LHCN-M2 (cell line): ENCODE measurements at regions not wholly inside any gene's neighbourhood (a gene's known extent, or its start where the extent isn't known, plus 50 kb on each side); places are given as distances from the start of the nearest gene placed in this dataset.
"Not testable (repeated sequence)": the region's sequence is repeated elsewhere in the genome, so short reads cannot be mapped to it uniquely, and the experiment has no call there.

Experiments
- DNase-seq: peaks from one replicate; pipeline ENCODE4 v3.0.0-alpha.2; 2012; ENCODE audit warnings: low read depth

DNA sequence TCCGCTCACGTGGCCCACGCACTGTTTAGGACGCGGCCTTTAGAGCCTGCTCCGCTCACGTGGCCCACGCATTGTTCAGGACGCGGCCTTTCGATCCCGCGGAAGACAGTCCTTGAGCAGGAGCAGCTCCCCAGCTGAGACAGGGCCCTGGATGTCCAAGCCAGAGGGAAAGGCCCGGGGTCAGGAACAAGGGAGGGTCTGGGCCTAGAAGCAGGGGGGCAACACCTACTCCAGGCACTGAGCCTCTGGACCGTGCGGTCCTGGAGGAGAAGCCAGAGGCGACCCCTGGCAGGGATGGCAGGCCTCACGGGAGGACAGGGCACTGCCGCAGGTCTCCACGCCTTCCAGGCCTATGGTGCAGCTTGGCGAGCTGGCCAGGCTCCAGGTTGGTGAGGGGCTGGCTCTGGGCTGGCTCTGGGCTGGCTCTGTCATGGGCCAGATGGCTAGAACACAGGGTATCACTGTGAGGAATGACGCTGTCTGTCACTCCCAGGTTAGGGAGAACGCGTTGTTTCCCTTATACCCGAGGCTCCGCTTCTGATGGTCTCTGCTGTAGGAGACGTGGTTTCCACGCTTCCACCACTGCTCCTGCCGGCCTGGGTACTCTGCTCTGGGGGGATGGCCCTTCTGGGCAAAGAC lies 341.7 kb downstream of the TMEM121 start:
- no peak for DNase-seq

DNA sequence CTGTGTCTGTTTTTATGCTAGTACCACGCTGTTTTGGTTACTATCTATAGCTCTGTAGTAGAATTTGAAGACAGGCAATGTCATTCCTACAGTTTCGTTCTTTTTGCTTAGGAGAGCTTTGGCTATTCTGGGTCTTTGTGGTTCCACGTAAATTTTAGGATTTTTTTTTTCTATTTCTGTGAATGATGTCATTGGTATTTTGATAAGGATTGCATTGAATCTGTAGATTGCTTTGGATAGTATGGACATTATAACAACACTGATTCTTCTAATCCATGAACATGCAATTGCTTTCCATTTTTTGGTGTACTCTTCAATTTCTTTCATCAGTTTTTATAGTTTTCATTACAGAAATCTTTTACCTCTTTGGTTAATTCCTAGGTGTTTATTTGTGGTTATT lies 345.2 kb downstream of the TMEM121 start:
- no peak for DNase-seq

DNA sequence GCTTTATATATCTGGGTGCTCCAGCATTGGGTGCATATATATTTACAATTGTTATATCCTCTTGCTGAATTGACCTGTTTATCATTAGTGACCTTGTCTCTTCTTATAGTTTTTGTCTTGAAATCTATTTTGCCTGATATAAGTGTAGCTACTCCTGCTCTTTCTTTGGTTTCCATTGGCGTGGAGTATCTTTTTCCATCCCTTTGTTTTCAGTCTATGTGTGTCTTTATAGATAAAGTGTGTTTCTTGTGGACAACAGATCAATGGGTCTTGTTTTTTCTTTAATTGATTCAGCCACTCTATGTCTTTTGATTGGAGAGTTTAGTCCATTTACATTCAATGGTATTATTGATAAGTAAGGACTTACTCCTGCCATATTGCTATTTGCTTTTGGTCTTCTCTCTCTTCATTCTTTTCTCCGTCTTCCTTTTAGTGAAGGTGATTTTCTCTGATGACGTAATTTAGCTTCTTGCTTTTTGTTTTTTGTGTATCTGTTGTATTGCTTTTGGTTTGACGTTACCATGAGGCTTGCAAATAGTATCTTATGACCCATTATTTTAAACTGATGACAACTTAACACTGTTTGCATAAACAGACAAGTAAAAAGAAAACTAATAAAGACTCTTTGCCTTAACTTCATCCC lies 347.6 kb downstream of the TMEM121 start:
- DNase-seq: no peak

DNA sequence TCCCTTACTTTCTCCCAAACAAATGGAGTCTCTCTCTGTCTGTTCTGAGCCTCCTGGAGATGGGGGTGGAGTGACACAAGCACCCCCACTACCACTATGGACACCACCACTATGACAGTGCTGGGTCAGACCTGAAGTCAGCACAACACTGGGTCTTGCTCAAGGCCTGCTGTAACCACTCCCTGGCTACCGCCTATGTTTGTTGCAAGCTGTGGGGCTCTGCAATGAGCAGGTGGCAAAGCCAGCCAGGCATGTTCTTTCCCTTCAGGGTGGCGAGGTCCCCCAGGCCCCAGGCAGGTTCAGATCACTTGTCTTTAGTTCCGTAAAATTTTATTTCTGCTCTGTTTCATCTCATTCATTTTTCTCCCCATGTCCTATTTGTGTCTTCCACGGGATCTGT lies 349.8 kb downstream of the TMEM121 start:
- DNase-seq: no peak

DNA sequence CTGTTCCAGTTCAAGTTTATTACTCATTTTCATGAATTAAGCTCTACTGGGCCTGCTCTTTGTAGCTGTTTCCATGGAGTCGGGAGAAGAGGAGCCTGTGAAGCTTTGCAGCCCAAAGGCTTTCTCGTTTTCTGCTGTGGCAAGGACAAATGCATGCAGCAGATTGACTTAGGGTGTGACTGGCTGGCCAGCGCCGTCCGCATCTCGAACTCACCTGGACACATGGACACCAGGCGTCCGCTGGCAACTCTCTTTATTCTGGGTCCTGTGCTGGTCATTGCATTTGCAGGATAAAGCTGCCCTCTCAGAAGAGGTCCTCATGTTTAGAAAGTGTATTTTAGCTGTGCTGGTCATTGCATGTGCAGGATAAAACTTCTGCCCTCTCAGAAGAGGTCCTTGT lies 350.4 kb downstream of the TMEM121 start:
- DNase-seq: no peak

DNA sequence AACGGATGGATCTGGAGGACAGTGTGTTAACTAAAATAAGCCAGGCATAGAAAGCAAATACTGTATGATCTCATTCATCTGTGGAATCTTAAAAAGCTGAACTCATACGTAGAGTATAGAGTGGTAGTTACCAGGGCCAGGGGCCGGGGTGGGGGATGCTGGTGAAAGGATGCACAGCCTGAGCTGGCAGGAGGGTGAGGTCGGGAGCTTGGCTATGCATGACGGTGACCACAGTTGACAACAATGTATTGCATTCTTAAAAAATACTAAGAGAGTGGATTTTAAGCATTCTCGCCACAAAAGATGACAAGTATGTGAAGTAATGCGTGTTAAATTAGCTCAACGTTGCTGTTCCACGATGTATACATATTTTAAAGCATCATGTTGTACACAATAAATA lies 351.3 kb downstream of the TMEM121 start:
- DNase-seq: no peak

DNA sequence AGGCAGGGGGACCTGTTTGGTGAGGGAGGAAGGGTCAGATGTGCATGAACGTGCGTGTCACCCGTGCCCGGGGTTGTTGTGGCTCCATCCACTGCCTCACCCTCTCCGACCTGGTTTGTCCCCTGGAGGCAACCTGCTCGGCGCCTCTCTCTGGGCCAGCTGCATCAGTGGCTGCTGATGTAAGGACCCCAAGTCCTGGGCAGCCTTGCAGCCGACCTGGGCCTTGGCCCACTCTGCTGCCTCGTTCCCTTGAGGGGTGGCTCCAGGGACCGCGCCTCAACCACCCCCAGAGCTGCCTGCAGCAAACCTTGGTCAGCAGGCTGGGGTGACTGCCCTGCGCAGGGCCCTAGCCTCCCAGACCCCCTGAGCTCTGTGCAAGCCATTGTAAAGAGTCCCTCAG lies 351.7 kb downstream of the TMEM121 start:
- DNase-seq: no peak

DNA sequence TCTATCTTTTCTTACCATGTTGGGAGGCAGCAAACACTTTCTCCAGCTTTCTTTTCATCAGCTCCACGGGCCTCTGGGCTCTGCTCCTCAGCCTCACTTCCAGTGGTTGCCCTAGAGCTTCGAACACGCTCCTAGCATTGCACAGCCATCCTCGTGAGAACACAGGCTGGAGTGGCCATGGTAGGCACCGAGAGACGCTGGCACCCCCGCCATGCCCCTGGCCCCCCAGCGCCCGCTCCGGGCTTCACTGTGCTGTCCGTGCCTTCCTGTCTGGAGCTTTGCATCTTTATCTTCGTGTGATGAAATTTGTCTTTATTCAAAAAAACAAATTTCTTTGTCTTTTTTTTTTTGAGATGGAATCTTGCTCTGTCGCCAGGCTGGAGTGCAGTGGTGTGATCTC lies 352.2 kb downstream of the TMEM121 start:
- DNase-seq: no peak

DNA sequence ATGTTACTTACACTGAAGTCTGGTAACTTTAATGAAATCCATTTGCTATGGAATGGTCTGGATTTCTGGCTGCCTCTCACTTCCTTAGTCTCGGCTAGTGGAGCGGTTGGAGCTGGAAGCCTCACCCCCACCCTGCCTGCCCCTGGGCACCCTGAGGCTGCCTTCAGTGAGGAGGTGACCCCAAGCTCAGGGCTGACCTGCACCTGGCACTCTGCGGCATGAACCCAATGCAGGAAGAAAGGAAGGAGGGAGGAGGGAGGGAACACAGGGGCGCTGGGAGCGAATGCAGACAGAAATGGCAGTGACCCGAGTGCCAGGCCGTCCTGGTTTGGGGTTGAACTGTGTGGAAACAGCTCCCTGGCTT lies 353.1 kb downstream of the TMEM121 start:
- DNase-seq: no peak

DNA sequence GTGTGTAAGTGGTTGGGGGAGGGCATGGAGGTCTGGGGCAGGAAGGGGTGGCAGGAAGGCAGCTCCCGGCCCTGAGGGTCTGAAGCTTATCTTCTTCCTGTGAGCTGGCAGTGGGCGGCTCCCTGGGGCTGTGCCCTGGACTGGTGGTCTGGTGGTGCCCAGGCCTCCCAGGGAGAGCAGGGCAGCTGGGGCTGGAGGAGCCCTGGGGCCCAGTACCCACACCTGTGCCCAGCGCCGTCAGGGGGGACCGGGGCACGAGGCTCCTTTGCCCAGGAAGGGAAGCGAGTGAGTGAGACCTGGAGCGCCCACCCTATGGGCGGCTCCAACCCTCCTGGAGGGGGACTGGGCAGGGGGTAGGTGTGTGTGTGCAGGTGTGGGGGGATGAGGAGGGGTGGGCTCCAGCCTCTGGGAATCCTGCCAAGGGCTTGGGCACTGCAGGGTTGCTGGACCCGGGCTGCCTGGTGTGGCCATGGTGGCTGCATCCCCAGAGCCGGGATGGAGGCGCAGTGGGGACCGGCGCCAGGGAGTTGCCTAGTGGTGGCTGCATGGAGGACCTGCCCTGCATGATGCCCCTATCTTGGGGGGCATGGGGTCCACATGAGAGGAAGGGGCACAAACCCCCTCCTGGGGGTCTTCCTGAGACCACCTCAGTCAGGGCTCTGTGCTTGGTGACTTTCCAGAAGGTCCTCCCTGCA lies 353.6 kb downstream of the TMEM121 start:
- no peak for DNase-seq

DNA sequence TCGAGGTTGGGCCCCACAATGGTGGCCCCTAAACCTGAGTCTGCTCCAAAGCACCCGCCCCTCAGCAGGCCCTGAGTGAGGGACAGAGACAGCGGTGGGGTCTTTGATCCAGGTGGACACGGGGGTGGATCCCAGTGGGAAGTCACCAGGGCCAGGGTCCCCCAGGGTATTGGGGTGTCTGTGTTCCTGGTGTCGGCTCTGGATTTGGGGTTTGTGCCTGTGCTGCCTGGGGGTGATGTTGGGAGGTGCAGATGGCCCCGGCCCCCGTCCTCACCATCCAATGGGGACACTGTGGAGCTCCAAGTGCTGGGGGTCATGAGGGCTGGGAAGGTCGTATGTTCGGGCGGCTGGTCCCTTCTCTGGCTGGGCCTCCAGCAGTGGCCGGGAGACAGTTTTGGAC lies 354.2 kb downstream of the TMEM121 start:
- DNase-seq: no peak

DNA sequence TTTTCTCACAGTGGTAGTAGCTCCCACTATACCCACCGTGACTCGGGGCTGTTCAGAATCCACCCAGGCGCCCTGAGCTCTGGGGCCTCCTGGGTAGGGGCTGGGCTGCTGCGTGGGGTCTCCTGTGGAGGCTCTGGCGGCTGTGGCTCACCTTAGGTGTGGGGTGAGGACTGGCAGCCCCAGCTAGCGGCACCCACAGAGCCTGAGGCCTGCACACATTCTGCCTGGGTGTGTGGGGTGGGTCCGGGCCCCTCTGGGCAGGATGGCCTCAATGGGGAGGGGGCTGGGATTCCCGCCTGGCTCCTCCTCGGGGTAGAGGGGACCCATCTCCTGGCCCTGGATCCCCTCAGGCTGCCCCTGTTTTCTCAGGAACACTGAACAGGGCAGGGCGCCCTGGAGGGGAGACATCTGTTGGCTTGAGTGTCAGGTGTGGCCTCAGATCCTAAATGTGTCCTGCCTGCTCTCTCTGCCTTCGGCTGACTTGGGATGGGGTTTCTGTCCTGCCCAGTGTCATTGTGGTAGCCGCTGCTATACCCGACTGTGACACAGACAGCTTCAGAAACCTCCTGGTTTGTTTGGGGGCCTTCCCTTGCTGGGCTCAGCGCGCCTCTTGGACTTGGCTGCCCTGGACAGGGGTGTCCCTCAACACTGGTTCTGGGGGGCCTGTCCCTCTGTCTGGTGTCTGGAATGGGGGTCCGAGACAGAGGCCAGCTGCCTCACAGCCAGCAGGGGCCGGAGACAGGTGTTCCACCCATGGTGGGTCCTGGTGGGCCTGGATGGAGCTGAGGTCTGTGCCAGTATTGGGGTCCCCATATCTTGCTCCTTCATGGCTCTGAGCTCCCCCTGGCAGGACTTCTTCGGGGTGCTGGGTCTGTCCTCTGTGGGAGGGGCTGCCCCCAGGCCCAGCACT lies 354.9 kb downstream of the TMEM121 start:
- no peak for DNase-seq

DNA sequence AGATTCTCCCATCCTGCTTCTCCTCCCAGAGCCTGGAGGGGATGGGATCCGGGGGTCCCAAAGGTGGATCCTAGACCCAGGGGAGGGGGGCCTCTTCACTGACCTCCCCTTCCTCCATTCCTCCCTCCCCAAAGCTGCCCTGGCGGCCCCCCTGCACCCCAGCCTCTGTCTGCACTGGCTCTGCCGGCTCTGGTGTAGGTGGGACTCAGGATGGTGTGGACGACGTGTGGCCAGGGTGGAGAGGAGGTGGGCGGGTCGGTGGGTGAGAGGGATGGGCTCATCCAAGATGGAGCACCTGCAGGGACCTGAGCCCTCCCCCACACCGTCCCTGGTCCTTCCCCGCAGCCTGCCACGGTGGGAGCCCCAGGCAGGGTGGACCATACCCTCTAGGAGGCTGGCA lies 355.6 kb downstream of the TMEM121 start:
- not testable (repeated sequence) for DNase-seq

DNA sequence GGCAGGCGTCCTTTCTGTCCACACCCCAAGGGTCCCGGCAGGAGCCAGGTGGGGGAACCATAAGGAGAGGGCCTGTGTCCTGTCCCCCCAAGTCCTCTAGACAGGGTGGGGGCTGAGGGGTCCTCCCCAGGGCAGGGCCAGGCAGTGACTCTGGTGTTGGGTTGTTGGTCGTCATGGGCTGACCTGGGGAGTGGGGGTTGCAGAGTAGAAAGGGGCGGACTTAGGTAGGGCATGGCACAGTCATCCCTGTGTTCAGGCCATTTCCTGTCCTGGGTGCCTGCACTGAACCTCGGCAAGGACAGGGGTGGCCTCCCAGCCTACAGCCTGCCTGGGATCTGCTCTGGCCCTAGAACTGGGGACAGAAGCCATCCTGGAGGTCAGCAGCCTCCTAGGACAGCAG lies 356.2 kb downstream of the TMEM121 start:
- DNase-seq: no peak

DNA sequence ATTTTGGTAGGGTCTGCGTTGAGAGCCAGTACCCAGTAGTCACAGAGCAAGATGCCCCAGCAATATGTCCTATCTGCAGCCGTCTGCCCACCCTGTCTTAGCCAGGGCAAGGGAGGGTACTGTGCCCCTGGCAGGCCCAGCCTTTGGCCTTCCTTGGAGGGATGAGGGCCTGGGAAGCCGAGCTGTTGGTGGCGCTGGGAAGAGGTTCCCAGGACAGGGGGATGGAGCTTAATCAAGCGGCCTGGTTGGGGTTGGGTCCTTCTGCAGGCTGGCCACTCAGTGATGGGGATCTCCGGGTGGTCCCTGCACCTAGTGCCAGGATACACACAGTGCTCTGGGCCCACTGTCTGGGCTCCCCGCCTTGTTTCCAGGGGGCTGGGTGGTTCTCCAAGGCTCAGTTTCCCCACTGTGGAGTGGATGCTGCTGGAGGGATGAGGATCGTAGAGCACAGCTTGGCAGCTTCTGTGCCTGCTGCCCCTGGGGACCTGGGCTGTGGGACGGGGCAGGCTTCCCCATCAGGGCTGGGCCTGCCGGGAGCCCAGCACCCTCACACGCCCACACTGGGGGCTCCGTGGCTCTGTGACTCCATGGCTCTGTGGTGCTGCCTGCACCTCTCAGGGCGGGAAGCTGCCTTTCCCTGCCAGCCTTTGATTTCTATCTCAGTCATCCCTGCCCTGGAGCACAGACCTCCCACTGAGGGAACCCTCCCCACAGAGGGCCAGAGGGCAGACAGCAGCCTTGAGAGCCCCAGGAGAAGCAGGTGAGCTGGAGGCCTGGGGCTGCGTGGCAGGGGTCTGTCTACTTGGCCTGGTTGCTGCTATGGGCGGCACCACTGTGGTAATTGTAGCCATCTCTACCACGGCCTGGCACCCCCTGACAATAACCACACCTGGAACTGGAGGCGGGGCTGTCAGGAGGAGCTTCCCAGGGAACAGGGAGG lies 357.0 kb downstream of the TMEM121 start:
- no peak for DNase-seq

DNA sequence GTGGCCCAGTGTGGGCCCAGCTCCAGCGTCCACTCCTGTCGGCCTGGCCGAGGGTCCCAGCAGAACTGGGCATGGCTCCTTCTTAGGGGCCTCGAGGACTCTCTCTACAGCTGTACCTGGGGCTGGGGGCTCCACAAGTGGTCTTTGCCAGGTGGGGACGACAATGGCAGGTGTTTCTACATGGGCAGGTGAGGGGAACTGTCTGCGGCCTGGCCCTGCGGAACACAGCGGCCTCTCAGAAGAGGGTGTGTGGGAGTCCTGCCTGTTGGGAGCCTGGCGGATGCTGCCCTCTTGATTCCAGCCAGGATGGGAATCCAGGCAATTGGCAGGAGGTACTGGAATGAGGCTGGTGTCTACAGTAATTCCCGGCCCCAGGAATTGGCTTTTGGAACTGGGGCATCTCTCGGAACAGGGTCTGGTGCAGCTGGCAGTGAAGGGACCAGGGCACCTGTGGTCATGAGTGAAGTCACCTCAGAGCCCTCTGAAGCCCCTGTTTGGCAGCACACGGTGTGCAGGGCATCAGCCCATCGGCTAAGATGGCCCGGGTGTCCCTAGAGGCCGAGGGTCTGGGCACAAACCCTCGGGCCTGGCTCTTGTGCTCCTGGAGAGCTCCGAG lies 357.9 kb downstream of the TMEM121 start:
- DNase-seq: not testable (repeated sequence)

DNA sequence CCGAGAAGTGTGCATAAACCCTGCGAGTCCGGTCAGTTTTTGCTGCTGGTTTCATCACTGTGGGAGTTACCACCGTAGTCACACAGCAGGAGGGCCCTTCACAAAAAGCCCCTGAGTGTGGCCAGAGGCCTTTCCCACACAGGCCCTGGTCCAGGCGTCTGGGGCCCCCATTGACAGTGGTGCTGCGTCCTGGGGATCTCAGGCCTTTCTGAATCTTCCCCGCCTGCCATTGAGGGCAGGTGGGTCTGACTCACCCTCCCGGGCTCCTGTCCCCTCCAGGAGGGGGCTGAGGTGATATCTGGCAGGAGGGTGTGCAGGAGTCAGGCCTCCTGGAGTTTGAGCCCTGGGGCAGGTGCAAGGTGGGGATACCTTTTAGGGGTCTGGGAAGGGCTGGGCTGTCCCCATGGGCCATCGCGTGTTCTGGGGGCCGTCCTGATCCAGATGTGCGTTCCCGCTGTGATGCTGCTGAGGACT lies 358.5 kb downstream of the TMEM121 start:
- DNase-seq: no peak

DNA sequence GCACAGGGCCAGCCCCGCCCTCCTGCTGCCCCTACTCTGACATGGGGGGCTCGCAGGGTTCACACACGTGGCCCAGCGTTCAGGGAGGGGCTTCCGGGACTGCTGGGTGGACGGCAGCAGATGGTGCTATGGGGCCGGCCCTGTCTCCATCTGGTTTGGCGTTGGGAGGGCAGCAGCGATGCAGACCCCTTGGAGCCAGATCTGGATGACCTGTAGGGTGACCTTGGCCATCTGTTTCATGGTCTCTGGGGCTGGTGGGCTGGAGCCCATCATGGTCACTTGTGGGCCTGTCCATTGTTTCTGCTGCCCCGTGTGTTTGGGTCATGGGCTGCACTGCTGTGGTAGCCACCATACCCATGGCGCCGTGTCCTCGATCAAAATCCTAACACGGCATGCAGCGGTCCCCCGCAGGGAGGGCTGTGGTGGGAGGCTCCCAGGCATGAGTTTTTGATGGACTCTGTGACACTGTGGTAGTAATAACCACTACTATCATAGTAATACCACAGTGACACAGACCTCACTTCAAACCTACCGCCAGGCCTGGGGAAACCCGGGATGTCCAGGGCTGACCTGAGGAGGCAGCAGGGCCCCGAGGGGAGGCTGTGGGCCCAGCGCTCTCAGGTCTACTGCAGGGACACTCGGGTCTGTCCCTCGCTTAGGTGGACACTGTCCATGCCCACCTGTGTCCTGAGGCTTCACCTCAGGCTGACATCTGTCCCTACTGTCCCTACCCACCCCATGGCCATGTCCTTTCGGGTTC lies 359.4 kb downstream of the TMEM121 start:
- DNase-seq: no peak

DNA sequence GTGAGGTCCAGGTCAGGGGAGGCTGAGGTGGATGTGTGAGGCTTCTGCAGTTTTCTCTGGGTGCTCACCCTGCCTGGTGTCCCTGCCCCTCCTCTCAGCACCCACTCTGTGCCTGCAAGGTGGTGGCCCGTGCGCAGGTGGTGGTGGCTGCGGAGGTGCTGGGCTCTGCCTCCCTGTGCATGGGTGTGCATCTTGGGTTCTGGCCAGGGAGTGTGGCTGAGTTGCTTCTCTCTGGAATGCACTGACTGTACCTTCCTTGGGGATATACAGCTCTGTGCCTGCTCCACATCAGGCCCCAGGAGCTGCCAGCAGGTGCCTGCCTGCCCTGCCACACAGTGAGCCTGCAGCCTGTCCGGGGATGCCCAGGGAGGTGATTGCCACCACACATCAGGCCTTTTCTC lies 360.4 kb downstream of the TMEM121 start:
- not testable (repeated sequence) for DNase-seq

DNA sequence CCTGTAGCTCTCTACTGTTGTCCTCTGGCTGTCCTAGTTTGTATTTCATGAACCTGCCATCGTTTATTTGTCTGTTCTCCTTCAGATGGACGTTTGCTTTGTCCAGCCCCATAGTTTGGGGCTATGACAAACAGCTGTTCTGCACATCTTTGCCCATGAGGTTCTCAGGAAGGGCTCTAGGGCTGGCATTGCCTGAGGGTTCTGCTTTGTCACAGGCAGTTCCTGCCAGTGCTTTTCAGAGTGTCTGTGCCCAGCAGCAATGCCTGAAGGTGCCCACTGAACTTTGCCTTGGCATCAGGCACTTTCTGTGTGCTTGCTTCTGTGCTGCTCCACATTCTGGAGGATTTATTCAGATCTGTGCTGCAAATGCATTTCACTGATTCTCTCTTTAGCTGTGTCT lies 361.3 kb downstream of the TMEM121 start:
- no peak for DNase-seq
